Esophagus muscularis mucosa (tissue), 3 donors: ENCODE measurements at regions not wholly inside any gene's neighbourhood (a gene's known extent, or its start where the extent isn't known, plus 50 kb on each side); places are given as distances from the start of the nearest gene placed in this dataset.

Experiments used
- CTCF ChIP-seq, 3 experiments: fragments of 200-600 bp in 2 of 3; fragments of 450-650 bp in 1 of 3; sonication (generic) in 2 of 3; IDR thresholded peaks; one replicate each; pipeline ENCODE4 v1.5.1; 2017 to 2019; ENCODE audit warnings: antibody characterized with exemption in 3 of 3, mild to moderate bottlenecking in 2 of 3, moderate library complexity in 1 of 3
- POLR2A ChIP-seq: fragments of 450-650 bp; IDR thresholded peaks from one replicate; pipeline ENCODE4 v1.6.1; 2017; ENCODE audit warnings: antibody characterized with exemption, moderate library complexity, mild to moderate bottlenecking, low read depth

GRCh38 chr17:74108126-74108705 is 95.3 kb upstream of the RPL38 start:
- TF ChIP-seq POLR2A (no peak), CTCF (IDR thresholded peaks at IDR 0.05) (no peak)
